Endothelial cell (in vitro differentiated cells): ENCODE measurements at regions not wholly inside any gene's neighbourhood (a gene's known extent, or its start where the extent isn't known, plus 50 kb on each side); places are given as distances from the start of the nearest gene placed in this dataset.

Experiments
- DNase-seq: peaks from one replicate; pipeline ENCODE4 v3.0.0; 2021; ENCODE audit warnings: low spot score
- H3K27ac Mint-ChIP-seq: one replicate; pipeline ENCODE4 v1.8.0; 2021; ENCODE audit warnings: mixed read lengths, inconsistent platforms; ENCODE audit not compliant: unreplicated experiment
- H3K27me3 Mint-ChIP-seq: one replicate; pipeline ENCODE4 v1.8.0; 2021; ENCODE audit warnings: mild to moderate bottlenecking, moderate library complexity, mixed read lengths, inconsistent platforms; ENCODE audit not compliant: unreplicated experiment
- H3K36me3 Mint-ChIP-seq: one replicate; pipeline ENCODE4 v1.8.0; 2021; ENCODE audit warnings: mild to moderate bottlenecking, low read depth, mixed read lengths, inconsistent platforms; ENCODE audit not compliant: unreplicated experiment
- H3K4me1 Mint-ChIP-seq: one replicate; pipeline ENCODE4 v1.8.0; 2021; ENCODE audit warnings: mild to moderate bottlenecking, mixed read lengths, inconsistent platforms; ENCODE audit not compliant: unreplicated experiment
- H3K4me3 Mint-ChIP-seq: one replicate; pipeline ENCODE4 v1.8.0; 2021; ENCODE audit warnings: mild to moderate bottlenecking, mixed read lengths, inconsistent platforms; ENCODE audit not compliant: unreplicated experiment
- H3K9me3 Mint-ChIP-seq: one replicate; pipeline ENCODE4 v1.8.0; 2021; ENCODE audit warnings: mixed read lengths, inconsistent platforms; ENCODE audit not compliant: unreplicated experiment
- CTCF ChIP-seq: fragments of 200-600 bp; sonication (generic); IDR thresholded peaks from one replicate; pipeline ENCODE4 v1.5.0; 2021; ENCODE audit warnings: antibody characterized with exemption; ENCODE audit not compliant: unreplicated experiment

DNA sequence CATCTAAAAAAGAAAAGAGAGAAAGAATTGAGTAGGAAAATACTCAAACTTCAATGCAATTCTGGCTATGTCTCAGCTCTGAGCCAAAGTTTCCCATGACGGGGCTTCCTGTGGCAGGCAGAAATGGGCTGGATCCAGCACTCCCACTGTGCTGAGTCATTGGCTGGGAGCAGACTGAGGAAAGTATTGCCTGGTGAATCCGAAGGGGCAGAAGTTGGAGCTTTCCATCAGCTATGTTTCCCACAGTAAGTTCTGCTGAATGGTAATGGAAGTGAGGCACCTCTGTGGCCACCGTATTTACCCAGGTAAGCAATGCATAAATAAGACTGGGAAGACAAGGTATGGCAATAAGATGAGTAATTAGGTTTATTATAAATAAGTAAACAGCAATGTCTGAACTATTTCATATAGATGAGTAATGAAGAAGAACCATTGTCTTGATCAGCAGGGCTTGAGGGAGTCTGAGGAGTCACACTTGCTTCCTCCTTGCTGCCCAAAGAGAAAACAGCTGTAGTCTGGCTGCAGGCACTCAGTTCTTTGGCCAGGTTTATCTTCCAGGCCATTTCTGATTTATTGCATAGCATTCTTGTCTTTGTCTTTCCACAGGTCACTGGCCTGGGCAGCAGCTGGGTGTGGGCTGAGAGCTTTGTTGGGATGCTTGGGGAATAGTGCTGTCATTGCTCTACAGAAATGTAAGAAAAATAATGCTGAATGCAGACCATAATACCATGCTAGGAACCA lies 255.3 kb downstream of the DNAJB9 start:
- DNase-seq = no peak
- TF ChIP-seq CTCF = no peak
- no peaks in the 10 kb centered on the region for H3K36me3 Mint-ChIP-seq
- H3K27me3 Mint-ChIP-seq = no peaks in the 10 kb centered on the region
- no peak overlapping the region for H3K27ac Mint-ChIP-seq
- H3K4me1 Mint-ChIP-seq = no peaks in the 10 kb centered on the region
- no peaks in the 10 kb centered on the region for H3K9me3 Mint-ChIP-seq
- H3K4me3 Mint-ChIP-seq = no peak overlapping the region

DNA sequence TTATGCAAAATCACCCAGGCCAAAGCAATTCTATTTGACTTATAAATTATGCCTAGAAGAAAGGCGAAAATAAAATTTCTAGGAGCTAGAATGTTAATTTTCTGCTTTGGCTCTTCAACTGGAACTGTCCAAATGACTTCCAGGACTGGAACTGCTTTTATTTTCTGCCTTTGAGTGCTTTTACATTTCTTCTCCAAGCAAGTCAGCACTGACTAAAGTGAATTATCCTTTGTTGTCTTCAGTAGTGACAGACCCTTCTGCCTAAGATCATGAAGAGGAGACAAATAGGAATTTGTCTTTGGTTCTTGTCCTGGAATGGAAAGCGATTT lies 255.9 kb downstream of the DNAJB9 start:
- Mint-ChIP-seq H3K4me3 (no peak overlapping the region), H3K27ac (no peak overlapping the region), H3K27me3 (no peaks in the 10 kb centered on the region), H3K4me1 (no peaks in the 10 kb centered on the region), H3K9me3 (no peaks in the 10 kb centered on the region), H3K36me3 (no peaks in the 10 kb centered on the region)
- TF ChIP-seq CTCF = no peak
- DNase-seq = no peak

DNA sequence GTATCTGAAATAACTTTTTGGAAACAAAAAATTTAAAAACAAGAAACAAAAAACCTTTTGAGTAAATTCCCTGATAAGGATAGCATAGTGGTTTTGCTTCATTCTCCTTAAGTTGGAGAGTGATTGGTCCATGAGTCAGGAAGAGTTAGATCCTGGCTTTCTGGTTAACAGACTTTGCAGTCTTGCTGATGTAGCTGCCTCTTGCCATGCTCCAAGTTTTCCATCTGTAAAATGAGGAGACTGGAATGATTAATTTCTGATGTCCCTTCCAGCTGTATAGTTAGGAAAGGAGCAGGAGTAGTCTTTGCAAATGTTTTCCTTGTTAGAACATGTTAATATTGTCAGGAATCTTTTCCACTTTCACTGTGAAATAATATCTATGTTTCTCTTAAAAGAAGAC lies 266.6 kb downstream of the DNAJB9 start:
- H3K36me3 Mint-ChIP-seq = no peaks in the 10 kb centered on the region
- H3K27me3 Mint-ChIP-seq = no peaks in the 10 kb centered on the region
- TF ChIP-seq CTCF = no peak
- H3K4me3 Mint-ChIP-seq = no peak overlapping the region
- H3K9me3 Mint-ChIP-seq = no peaks in the 10 kb centered on the region
- no peak for DNase-seq
- no peak overlapping the region for H3K27ac Mint-ChIP-seq
- no peaks in the 10 kb centered on the region for H3K4me1 Mint-ChIP-seq

DNA sequence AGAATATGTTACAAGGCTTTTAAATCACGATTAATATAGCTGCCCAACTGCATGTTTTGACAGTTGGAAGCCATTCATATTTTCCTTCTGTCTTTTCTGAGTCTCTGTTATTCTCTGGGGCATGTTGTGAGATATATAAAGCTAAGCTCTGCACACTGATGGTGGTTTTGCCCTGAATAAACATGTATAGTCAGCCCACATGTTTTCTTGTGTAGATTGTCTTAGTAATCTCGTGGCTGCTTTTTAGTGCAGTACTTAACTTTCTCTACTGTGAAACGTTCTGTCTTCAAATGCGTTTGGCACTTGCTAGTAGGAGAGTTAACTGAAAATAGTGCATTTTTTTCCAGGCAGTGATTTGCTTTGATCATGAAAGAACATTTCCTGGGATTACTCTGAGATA lies 268.5 kb downstream of the DNAJB9 start:
- no peaks in the 10 kb centered on the region for H3K9me3 Mint-ChIP-seq
- no peak for TF ChIP-seq CTCF
- no peak for DNase-seq
- H3K4me1 Mint-ChIP-seq = no peaks in the 10 kb centered on the region
- no peak overlapping the region for H3K4me3 Mint-ChIP-seq
- H3K27me3 Mint-ChIP-seq = no peaks in the 10 kb centered on the region
- H3K36me3 Mint-ChIP-seq = no peaks in the 10 kb centered on the region
- no peak overlapping the region for H3K27ac Mint-ChIP-seq

- Mint-ChIP-seq H3K27ac (no peak overlapping the region), H3K4me1 (no peaks in the 10 kb centered on the region), H3K9me3 (no peaks in the 10 kb centered on the region), H3K36me3 (no peaks in the 10 kb centered on the region), H3K27me3 (no peaks in the 10 kb centered on the region), H3K4me3 (no peak overlapping the region)
- DNase-seq = no peak
- no peak for TF ChIP-seq CTCF
Observed at GRCh38 chr7:108839076-108839475, 269.4 kb downstream of the DNAJB9 start.
